ENCODE measurements at regions not wholly inside any gene's neighbourhood (a gene's known extent, or its start where the extent isn't known, plus 50 kb on each side); places are given as distances from the start of the nearest gene placed in this dataset.

DNA sequence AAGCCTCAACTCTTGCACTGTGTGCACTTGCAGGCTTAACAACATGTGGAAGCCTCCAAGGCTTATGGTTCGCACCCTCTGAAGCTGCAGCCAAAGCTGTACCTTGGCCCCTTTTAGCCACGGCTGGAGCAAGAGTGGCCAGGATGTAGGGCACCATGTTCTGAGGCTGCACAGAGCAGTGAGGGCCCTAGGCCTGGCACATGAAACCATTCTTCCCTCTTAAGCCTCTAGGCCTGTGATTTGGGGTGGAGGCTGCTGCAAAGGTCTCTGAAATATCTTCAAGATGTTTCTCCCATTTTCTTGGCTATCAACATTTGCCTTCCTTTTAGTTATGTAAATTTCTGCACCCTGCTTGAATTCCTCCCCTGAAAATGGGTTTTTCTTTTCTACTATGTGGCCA is 161.9 kb upstream of the SPATS2L start:
- Histone ChIP-seq H3K27ac (ENCODE audit: low read length) (no peak overlapping the region), H3K4me1 (ENCODE audit: insufficient read depth, low read length) (no peaks in the 10 kb centered on the region), H3K4me3 (ENCODE audit: low read depth in 1 of 2, low read length in 2 of 2) (no peak overlapping the region), H3K79me2 (ENCODE audit: insufficient read depth, low read length) (no peaks in the 10 kb centered on the region), H2AFZ (ENCODE audit: low read depth, low read length) (no peak overlapping the region), H3K27me3 (ENCODE audit: insufficient read depth, low read length, poor library complexity) (no peaks in the 10 kb centered on the region), H3K9ac (ENCODE audit: low read depth, low read length) (no peak overlapping the region), H3K9me3 (ENCODE audit: insufficient read depth, low read length, severe bottlenecking) (no peaks in the 10 kb centered on the region), H4K20me1 (ENCODE audit: insufficient read depth, low read length) (no peaks in the 10 kb centered on the region), H3K36me3 (ENCODE audit: insufficient read depth, low read length) (no peaks in the 10 kb centered on the region), H3K4me2 (ENCODE audit: insufficient read depth, low read length) (no peak overlapping the region)
- DNase-seq: no peak
- TF ChIP-seq, protein P1, sequence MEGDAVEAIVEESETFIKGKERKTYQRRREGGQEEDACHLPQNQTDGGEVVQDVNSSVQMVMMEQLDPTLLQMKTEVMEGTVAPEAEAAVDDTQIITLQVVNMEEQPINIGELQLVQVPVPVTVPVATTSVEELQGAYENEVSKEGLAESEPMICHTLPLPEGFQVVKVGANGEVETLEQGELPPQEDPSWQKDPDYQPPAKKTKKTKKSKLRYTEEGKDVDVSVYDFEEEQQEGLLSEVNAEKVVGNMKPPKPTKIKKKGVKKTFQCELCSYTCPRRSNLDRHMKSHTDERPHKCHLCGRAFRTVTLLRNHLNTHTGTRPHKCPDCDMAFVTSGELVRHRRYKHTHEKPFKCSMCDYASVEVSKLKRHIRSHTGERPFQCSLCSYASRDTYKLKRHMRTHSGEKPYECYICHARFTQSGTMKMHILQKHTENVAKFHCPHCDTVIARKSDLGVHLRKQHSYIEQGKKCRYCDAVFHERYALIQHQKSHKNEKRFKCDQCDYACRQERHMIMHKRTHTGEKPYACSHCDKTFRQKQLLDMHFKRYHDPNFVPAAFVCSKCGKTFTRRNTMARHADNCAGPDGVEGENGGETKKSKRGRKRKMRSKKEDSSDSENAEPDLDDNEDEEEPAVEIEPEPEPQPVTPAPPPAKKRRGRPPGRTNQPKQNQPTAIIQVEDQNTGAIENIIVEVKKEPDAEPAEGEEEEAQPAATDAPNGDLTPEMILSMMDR (IDR thresholded peaks at IDR 0.05; ENCODE audit: borderline replicate concordance, extremely low read depth, low read length, poor library complexity, severe bottlenecking): no peak
- TF ChIP-seq EZH2 (IDR thresholded peaks at IDR 0.05; ENCODE audit: borderline replicate concordance, low read depth, low read length, severe bottlenecking): no peak
- no peak for ATAC-seq (ENCODE audit: insufficient read depth, low read depth)

GRCh38 chr2:200146501-200146900 is 160.0 kb upstream of the SPATS2L start:
- Histone ChIP-seq H3K4me3 (ENCODE audit: low read depth in 1 of 2, low read length in 2 of 2) (no peak overlapping the region), H3K79me2 (ENCODE audit: insufficient read depth, low read length) (no peaks in the 10 kb centered on the region), H3K4me2 (ENCODE audit: insufficient read depth, low read length) (no peak overlapping the region), H3K27me3 (ENCODE audit: insufficient read depth, low read length, poor library complexity) (no peaks in the 10 kb centered on the region), H3K4me1 (ENCODE audit: insufficient read depth, low read length) (no peaks in the 10 kb centered on the region), H3K9ac (ENCODE audit: low read depth, low read length) (no peak overlapping the region), H4K20me1 (ENCODE audit: insufficient read depth, low read length) (no peaks in the 10 kb centered on the region), H3K27ac (ENCODE audit: low read length) (no peak overlapping the region), H3K9me3 (ENCODE audit: insufficient read depth, low read length, severe bottlenecking) (peaks cover 8% of the 10 kb centered on the region), H3K36me3 (ENCODE audit: insufficient read depth, low read length) (no peaks in the 10 kb centered on the region), H2AFZ (ENCODE audit: low read depth, low read length) (no peak overlapping the region)
- DNase-seq (no peak), ATAC-seq (ENCODE audit: insufficient read depth, low read depth) (no peak)
- TF ChIP-seq EZH2 (IDR thresholded peaks at IDR 0.05; ENCODE audit: borderline replicate concordance, low read depth, low read length, severe bottlenecking): no peak
- TF ChIP-seq, protein P1 (IDR thresholded peaks at IDR 0.05; ENCODE audit: borderline replicate concordance, extremely low read depth, low read length, poor library complexity, severe bottlenecking): no peak

DNA sequence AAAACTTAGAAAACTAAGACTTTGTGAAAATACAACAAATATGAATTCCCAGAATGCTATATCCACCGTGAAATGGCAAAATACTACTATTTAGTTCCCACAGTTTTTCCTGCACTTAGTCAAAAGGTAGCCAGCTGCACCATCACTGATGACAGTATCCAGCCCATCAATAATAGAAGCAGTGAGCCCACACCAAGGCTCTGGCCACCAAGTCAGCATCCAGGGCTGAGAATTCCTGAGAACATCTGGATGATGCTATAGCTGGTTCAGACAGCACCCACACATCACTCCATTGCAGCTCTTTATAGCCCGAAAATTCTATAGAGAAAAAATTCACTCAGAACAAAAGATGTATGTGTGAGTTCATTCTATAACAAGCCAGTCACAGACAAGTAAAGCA is 159.1 kb upstream of the SPATS2L start:
- no peak overlapping the region for H3K9ac ChIP-seq (ENCODE audit: low read depth, low read length)
- no peaks in the 10 kb centered on the region for H4K20me1 ChIP-seq (ENCODE audit: insufficient read depth, low read length)
- no peak overlapping the region for H3K27ac ChIP-seq (ENCODE audit: low read length)
- H3K79me2 ChIP-seq (ENCODE audit: insufficient read depth, low read length): no peaks in the 10 kb centered on the region
- no peaks in the 10 kb centered on the region for H3K4me1 ChIP-seq (ENCODE audit: insufficient read depth, low read length)
- DNase-seq: no peak
- no peaks in the 10 kb centered on the region for H3K27me3 ChIP-seq (ENCODE audit: insufficient read depth, low read length, poor library complexity)
- no peak overlapping the region for H3K4me2 ChIP-seq (ENCODE audit: insufficient read depth, low read length)
- ATAC-seq (ENCODE audit: insufficient read depth, low read depth): no peak
- TF ChIP-seq, protein P1 (IDR thresholded peaks at IDR 0.05; ENCODE audit: borderline replicate concordance, extremely low read depth, low read length, poor library complexity, severe bottlenecking): no peak
- no peak overlapping the region for H3K4me3 ChIP-seq (ENCODE audit: low read depth in 1 of 2, low read length in 2 of 2)
- H3K36me3 ChIP-seq (ENCODE audit: insufficient read depth, low read length): no peaks in the 10 kb centered on the region
- H2AFZ ChIP-seq (ENCODE audit: low read depth, low read length): no peak overlapping the region
- peaks cover 8% of the 10 kb centered on the region for H3K9me3 ChIP-seq (ENCODE audit: insufficient read depth, low read length, severe bottlenecking)

GRCh38 chr2:200148366-200148765 is 158.1 kb upstream of the SPATS2L start:
- no peaks in the 10 kb centered on the region for H4K20me1 ChIP-seq (ENCODE audit: insufficient read depth, low read length)
- ATAC-seq (ENCODE audit: insufficient read depth, low read depth) (no peak), DNase-seq (no peak)
- H3K4me3 ChIP-seq (ENCODE audit: low read depth in 1 of 2, low read length in 2 of 2): no peak overlapping the region
- no peak overlapping the region for H3K27ac ChIP-seq (ENCODE audit: low read length)
- TF ChIP-seq EZH2 (IDR thresholded peaks at IDR 0.05; ENCODE audit: borderline replicate concordance, low read depth, low read length, severe bottlenecking): no peak
- TF ChIP-seq, protein P1 (IDR thresholded peaks at IDR 0.05; ENCODE audit: borderline replicate concordance, extremely low read depth, low read length, poor library complexity, severe bottlenecking): no peak
- H3K9me3 ChIP-seq (ENCODE audit: insufficient read depth, low read length, severe bottlenecking): peaks cover 8% of the 10 kb centered on the region
- H3K36me3 ChIP-seq (ENCODE audit: insufficient read depth, low read length): no peaks in the 10 kb centered on the region
- H3K4me2 ChIP-seq (ENCODE audit: insufficient read depth, low read length): no peak overlapping the region
- H3K79me2 ChIP-seq (ENCODE audit: insufficient read depth, low read length): no peaks in the 10 kb centered on the region
- no peaks in the 10 kb centered on the region for H3K27me3 ChIP-seq (ENCODE audit: insufficient read depth, low read length, poor library complexity)
- H3K9ac ChIP-seq (ENCODE audit: low read depth, low read length): no peak overlapping the region
- H2AFZ ChIP-seq (ENCODE audit: low read depth, low read length): no peak overlapping the region
- H3K4me1 ChIP-seq (ENCODE audit: insufficient read depth, low read length): no peaks in the 10 kb centered on the region

Measured in DND-41 (cell line).